Mesodermal cell (in vitro differentiated cells): ENCODE measurements at regions not wholly inside any gene's neighbourhood (a gene's known extent, or its start where the extent isn't known, plus 50 kb on each side); places are given as distances from the start of the nearest gene placed in this dataset.

Source experiments
- H3K27ac ChIP-seq: 2 replicates; pipeline ENCODE4 v1.7.0; 2013; ENCODE audit warnings: mild to moderate bottlenecking, low read depth, low read length, moderate library complexity; ENCODE audit not compliant: severe bottlenecking
- H3K36me3 ChIP-seq: 2 replicates; pipeline ENCODE4 v1.7.1; 2013; ENCODE audit warnings: mild to moderate bottlenecking, low read length, moderate library complexity; ENCODE audit not compliant: control insufficient read depth, insufficient read depth
- H3K4me1 ChIP-seq: one replicate; pipeline ENCODE4 v1.7.1; 2013; ENCODE audit warnings: mild to moderate bottlenecking, low read length; ENCODE audit not compliant: insufficient read depth, control insufficient read depth, poor library complexity, severe bottlenecking
- H3K4me3 ChIP-seq: 2 replicates; pipeline ENCODE4 v1.7.0; 2013; ENCODE audit warnings: low read length, control low read depth, mild to moderate bottlenecking; ENCODE audit not compliant: insufficient read depth, poor library complexity, severe bottlenecking; ENCODE audit errors: extremely low read depth
- H3K9me3 ChIP-seq: 2 replicates; pipeline ENCODE4 v1.7.1; 2013; ENCODE audit warnings: mild to moderate bottlenecking, low read length, moderate library complexity; ENCODE audit not compliant: control insufficient read depth
- WGBS, 2 experiments: methylation state at CpG; one replicate each; pipeline ENCODE4 v1.1.5; 2013; ENCODE audit warnings: missing lambda C conversion rate in 2 of 2; ENCODE audit not compliant: insufficient coverage in 2 of 2; 5-methylcytosine and 5-hydroxymethylcytosine counted together

DNA sequence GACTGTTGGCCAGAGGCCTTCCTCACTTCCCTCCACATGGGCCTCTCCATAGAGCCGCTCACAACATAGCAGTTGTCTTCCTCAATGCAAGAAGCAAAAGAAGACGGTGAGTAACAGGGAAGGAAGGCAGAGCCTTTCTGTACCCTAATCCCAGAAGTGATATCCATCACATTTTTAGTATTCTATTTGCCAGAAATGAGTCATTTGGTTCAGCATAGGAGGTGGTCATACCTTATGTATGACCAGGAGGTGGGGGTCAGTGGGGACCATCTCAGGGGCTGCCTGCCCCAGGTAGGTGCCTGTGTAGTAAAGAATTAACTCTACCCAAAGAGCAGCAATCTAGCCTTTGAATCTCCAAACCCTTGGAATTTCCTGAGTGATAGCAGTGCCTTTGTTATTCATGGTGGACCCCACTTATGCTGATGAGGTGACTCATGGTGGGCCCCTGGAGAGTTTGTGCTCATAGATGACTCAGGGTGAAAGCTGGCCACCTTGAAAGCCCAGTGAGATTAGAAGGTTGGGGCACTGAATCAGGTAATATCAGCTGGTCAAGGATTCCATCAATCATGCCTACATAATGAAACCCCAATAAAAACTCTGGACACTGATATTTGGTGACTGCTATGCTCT is 323.9 kb upstream of the IGF1R start:
- Histone ChIP-seq H3K36me3 (no peaks in the 10 kb centered on the region), H3K27ac (no peak overlapping the region), H3K4me3 (no peak overlapping the region), H3K9me3 (peaks cover 16% of the 10 kb centered on the region), H3K4me1 (no peaks in the 10 kb centered on the region)
- no CpG with 5 or more reads among the region's 2 CpGs for WGBS, 2 experiments

DNA sequence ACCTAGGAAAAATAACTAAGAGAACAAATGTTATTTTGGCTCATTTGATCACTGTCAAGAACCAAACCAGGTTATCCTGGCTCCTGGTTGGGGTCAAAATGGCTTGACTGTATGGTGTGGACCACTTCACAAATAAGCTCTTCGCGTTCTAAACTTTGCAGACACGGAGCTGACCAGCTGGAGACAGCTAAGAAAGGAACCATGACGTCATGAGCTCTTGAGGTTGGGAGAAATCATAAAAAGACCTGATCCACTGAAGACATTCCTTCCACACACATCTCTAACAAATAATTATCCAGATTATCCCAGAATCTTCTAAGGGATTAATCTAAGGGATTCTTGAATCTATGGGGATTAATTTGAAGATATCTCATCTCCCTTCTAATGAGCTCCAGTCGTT is 321.5 kb upstream of the IGF1R start:
- 72 to 85% methylated on average over 1 to 4 of the region's 5 CpGs for WGBS, 2 experiments
- Histone ChIP-seq H3K9me3 (peaks cover 15% of the 10 kb centered on the region), H3K4me1 (no peaks in the 10 kb centered on the region), H3K4me3 (no peak overlapping the region), H3K27ac (no peak overlapping the region), H3K36me3 (no peaks in the 10 kb centered on the region)

DNA sequence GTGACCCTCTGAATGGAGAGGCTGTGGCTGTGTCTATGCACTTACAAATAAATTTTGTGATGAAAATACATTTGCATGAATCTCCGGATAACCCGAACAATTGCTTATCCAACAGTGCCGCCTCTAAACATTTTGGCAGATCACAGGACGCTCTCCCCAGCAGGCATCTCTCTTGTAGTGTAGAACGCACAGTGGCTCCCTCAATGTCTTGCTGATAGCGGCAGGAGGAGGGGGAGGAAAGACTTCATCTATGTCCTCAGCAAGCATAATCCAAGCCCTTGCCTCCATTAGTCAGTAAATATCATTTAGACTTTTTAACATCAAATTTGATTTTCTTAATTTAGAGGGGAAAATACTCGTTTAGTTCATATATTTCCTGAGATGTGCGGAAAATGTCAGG is 318.1 kb upstream of the IGF1R start:
- 65 to 92% methylated on average over 4 to 5 of the region's 8 CpGs for WGBS, 2 experiments

DNA sequence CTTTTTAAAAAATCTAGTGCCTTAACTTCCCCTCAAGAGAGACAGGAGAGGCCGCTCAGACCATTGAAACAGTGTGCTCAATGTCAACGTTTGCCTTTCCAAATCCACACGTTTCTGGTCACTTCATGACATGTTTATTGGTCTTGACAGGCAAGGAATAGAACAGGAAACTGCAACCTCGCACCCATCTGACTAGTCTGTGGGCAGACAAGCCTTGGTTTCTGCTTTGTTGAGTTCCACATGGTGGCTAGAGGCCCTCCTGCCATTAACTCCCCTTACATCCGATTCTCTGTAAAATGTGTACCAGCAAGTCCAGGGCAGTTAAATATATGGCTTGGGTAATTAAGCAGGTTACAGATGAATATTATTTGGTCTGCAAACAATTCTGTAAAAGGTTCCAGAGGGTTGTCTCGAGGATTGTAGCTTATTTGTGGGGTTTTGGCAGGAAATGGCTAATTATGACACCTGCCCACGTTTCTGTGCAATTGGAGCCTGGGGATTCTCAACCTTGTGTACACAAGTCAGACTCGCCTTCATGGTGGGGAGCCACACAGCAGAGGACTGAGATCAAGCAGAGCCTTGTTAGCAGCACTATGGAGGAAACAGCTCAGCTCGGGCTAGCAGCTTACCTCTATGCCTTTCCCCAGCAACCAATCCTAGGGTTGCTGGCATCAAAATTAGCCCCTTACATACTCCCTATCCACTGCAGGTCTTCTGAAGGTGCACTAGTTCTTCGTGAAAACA is 317.5 kb upstream of the IGF1R start:
- Histone ChIP-seq H3K9me3 (peaks cover 4% of the 10 kb centered on the region), H3K36me3 (no peaks in the 10 kb centered on the region), H3K27ac (no peak overlapping the region), H3K4me3 (no peak overlapping the region), H3K4me1 (no peaks in the 10 kb centered on the region)
- 86 to 87% methylated on average over 9 of the region's 10 CpGs for WGBS, 2 experiments

More for the DNA sequence above, 318.1 kb upstream of the IGF1R start:
- Histone ChIP-seq H3K4me1 (no peaks in the 10 kb centered on the region), H3K27ac (no peak overlapping the region), H3K9me3 (peaks cover 6% of the 10 kb centered on the region), H3K4me3 (no peak overlapping the region), H3K36me3 (no peaks in the 10 kb centered on the region)

DNA sequence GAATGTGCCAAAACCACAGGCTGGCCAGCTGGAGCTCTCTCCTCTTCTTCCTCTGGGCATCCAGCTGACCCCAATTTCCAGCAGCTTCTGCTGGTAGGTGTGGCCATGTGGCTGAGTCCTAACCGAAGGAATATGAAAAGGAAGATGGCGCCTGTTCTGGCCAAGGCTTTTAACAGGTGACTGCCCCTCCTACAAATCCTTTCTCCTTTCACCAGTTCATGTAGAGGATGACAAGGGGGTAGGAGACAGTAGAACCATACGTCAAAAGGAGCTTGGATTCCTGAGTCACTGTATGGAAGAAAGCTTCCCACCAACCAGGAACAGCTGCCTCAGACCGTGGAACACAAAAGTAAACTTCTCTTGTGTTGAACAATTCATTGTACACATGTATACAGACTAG is 316.7 kb upstream of the IGF1R start:
- Histone ChIP-seq H3K27ac (no peak overlapping the region), H3K4me1 (no peaks in the 10 kb centered on the region), H3K9me3 (peaks cover 4% of the 10 kb centered on the region), H3K36me3 (no peaks in the 10 kb centered on the region), H3K4me3 (no peak overlapping the region)
- 86% methylated on average over 1 of the region's 4 CpGs; no CpG with 5 or more reads in 1 of the 2 experiments for WGBS, 2 experiments

DNA sequence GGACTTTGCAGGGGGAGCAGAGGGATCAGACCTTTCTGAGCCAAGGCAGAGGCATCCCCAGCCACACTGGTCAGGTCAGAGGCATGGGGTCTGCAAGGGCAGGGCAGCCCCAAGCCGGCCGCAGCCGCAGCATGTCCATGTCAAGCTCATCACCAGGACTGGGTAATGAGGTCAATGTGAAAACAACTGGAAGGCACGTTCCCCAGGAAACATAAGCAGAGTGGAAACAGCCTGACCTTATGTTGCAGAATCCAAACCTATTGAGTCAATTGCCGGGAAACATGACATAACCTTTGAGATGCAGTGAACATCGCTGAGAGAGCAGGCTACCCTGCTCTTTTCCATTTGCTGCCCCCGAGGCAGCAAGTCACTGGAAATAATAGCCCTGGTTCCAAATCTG is 315.1 kb upstream of the IGF1R start:
- WGBS, 2 experiments, result 88 to 90% methylated on average over 7 of the region's 7 CpGs
- Histone ChIP-seq H3K4me1 (no peaks in the 10 kb centered on the region), H3K36me3 (no peaks in the 10 kb centered on the region), H3K27ac (no peak overlapping the region), H3K9me3 (peaks cover 4% of the 10 kb centered on the region), H3K4me3 (no peak overlapping the region)

DNA sequence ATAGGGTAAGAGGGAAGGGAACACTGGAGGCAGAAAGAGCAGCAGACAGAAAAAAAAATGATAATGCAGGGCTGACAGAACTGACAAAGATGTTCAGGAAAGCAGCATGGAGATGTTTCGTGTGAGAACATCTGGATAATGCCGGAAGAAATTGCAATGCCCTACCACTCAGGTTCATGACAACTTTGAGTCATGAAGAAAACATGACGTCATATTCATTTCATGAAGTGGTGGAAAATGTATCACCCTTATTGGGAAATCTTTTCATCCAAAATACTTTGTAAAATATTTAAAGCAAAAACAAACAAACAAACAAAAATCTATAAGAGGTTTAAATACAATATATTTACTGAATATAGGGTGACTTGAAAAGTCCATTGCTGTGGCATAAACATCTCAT is 305.4 kb upstream of the IGF1R start:
- WGBS, 2 experiments, result 79 to 90% methylated on average over 2 of the region's 3 CpGs
- H3K36me3 ChIP-seq, result no peaks in the 10 kb centered on the region
- H3K4me3 ChIP-seq, result no peak overlapping the region
- H3K9me3 ChIP-seq, result no peaks in the 10 kb centered on the region
- no peak overlapping the region for H3K27ac ChIP-seq
- no peaks in the 10 kb centered on the region for H3K4me1 ChIP-seq

DNA sequence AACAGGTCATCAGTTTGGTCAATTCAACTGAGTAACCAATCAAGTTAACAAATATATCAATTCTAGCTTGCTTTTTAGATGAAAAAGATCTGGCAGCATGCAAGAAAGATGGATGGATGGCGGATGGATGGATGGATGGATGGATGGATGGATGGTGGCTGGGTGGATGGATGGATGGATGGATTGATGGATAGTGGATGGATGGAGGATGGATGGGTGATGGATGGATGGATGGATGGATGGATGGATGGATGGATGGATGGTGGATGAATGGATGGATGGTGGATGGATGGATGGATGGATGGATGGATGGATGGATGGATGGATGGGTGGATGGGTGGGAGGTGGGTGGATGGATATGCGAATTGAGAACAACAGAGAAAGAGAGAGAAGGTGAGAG is 303.7 kb upstream of the IGF1R start:
- Histone ChIP-seq H3K4me1 (no peaks in the 10 kb centered on the region), H3K27ac (no peak overlapping the region), H3K9me3 (no peaks in the 10 kb centered on the region), H3K36me3 (no peaks in the 10 kb centered on the region), H3K4me3 (no peak overlapping the region)
- 83 to 100% methylated on average over 1 to 2 of the region's 2 CpGs for WGBS, 2 experiments

DNA sequence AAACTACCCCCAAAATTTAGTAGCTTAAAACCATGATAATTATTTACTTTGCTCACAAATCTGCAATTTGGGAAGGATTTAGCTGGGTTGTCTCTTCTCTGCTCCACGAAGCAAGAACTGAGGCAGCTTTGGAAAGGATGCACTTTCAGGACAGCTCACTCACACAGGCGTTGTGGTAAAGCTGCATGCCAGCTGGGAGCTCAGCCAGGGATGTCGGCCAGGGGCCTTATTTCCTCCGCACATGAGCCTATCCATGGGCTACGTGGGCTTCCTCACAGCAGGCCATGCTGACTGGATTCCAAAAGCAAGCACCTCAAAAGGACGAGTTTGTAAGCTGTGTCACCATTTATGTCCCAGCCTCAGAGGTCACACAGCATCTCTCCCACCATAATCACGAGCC is 301.3 kb upstream of the IGF1R start:
- Histone ChIP-seq H3K27ac (no peak overlapping the region), H3K4me3 (no peak overlapping the region), H3K9me3 (no peaks in the 10 kb centered on the region), H3K4me1 (no peaks in the 10 kb centered on the region), H3K36me3 (no peaks in the 10 kb centered on the region)
- WGBS, 2 experiments, result 77 to 79% methylated on average over 6 to 7 of the region's 7 CpGs

DNA sequence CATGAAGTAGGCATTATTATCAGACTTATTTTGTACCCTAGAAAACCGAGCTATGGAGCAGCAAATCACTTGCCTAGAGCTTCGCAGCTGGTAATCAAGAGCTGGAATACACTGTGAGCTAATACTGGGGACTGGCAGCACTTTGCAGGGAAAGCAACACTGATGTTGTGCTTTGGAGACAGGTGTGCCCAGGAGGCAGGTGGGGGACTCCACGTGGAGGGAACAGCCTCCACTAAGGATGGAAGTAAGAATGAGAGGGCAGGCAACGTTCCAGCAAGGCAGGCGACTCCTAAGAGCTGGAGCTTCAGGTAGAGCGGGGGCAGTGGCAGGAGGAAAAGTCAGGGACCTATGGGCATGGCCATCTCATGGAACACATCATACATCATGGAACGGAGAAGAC is 300.5 kb upstream of the IGF1R start:
- no peak overlapping the region for H3K4me3 ChIP-seq
- no peaks in the 10 kb centered on the region for H3K4me1 ChIP-seq
- no peaks in the 10 kb centered on the region for H3K9me3 ChIP-seq
- no peaks in the 10 kb centered on the region for H3K36me3 ChIP-seq
- H3K27ac ChIP-seq, result no peak overlapping the region
- 82 to 86% methylated on average over 5 to 6 of the region's 7 CpGs for WGBS, 2 experiments

DNA sequence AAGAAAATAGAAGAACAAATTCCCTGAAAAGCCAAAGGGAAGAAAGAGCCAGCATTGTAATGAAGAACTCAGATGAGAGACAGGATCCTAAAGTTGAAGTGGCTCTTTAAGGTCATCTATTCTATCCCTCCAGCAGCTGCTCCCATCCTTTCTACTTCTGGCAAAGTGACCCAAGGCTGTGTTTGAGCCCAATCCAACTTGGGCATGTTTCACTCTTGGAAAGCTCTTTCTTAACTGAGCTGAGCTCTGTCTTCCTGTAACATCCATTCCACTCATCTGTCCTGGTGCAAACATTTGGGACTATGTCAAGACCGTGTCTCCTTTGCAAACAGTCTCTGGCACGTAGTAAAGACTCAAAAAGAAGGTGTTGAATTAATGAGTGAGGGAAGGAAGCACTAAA is 298.1 kb upstream of the IGF1R start:
- Histone ChIP-seq H3K4me1 (no peaks in the 10 kb centered on the region), H3K36me3 (no peaks in the 10 kb centered on the region), H3K4me3 (no peak overlapping the region), H3K9me3 (no peaks in the 10 kb centered on the region), H3K27ac (no peak overlapping the region)
- 90% methylated on average over 2 of the region's 2 CpGs; no CpG with 5 or more reads in 1 of the 2 experiments for WGBS, 2 experiments
